ENCODE measurements at regions not wholly inside any gene's neighbourhood (a gene's known extent, or its start where the extent isn't known, plus 50 kb on each side); places are given as distances from the start of the nearest gene placed in this dataset.
A peak's percentile ranks its signal among the peaks of the same experiment; 100 is the strongest.

GRCh38 chr14:55814064-55814463, 234.1 kb downstream of the KTN1 start:
- no peak for TF ChIP-seq CTCF (IDR thresholded peaks at IDR 0.05; ENCODE audit: extremely low read depth in 1 of 2, insufficient read depth in 1 of 2, low read depth in 1 of 2, low read length in 2 of 2)
- no peak for TF ChIP-seq EZH2 (IDR thresholded peaks at IDR 0.05; ENCODE audit: borderline replicate concordance, low read depth, low read length, severe bottlenecking)
- TF ChIP-seq POLR2A (IDR thresholded peaks at IDR 0.05; ENCODE audit: low read depth, low read length): no peak
- TF ChIP-seq GATA2 (IDR thresholded peaks at IDR 0.05; ENCODE audit: insufficient read depth, insufficient read length, low read depth, low read length): no peak
- TF ChIP-seq POLR2AphosphoS5 (IDR thresholded peaks at IDR 0.05; ENCODE audit: insufficient read depth, low read depth, low read length): no peak
- TF ChIP-seq FOS (IDR thresholded peaks at IDR 0.05; ENCODE audit: borderline replicate concordance, insufficient read depth, low read length): peak; percentile 45
- no peak for TF ChIP-seq JUN (IDR thresholded peaks at IDR 0.05; ENCODE audit: borderline replicate concordance, insufficient read depth, insufficient read length, low read depth)
- TF ChIP-seq MAX (IDR thresholded peaks at IDR 0.05; ENCODE audit: insufficient read depth, insufficient read length): no peak
- no peak for TF ChIP-seq MYC (IDR thresholded peaks at IDR 0.05; ENCODE audit: low read depth, low read length)
